SK-N-SH (cell line): ENCODE measurements at regions not wholly inside any gene's neighbourhood (a gene's known extent, or its start where the extent isn't known, plus 50 kb on each side); places are given as distances from the start of the nearest gene placed in this dataset.

Experiments used
- EZH2phosphoT487 ChIP-seq: fragments of 200-600 bp; sonication (generic); IDR thresholded peaks from 2 replicates; pipeline ENCODE4 v1.6.1; 2017; ENCODE audit warnings: low read depth, mixed run types, mild to moderate bottlenecking, antibody characterized with exemption, moderate library complexity, borderline replicate concordance
- GABPA ChIP-seq: IDR thresholded peaks from 2 replicates; pipeline ENCODE4 v1.4.0; 2012; ENCODE audit warnings: low read depth, mild to moderate bottlenecking
- POLR2AphosphoS5 ChIP-seq: IDR thresholded peaks from 2 replicates; pipeline ENCODE4 v1.6.1; 2012; ENCODE audit warnings: low read depth, low read length
- RAD21 ChIP-seq: IDR thresholded peaks from 2 replicates; pipeline ENCODE4 v1.6.1; 2012; ENCODE audit warnings: mild to moderate bottlenecking, low read length
- SMC3 ChIP-seq: IDR thresholded peaks from 2 replicates; pipeline ENCODE4 v1.6.1; 2012; ENCODE audit warnings: low read depth, low read length, improper control_type of control experiment
- TAF1 ChIP-seq: IDR thresholded peaks from 2 replicates; pipeline ENCODE4 v1.6.1; 2012; ENCODE audit warnings: low read depth, mild to moderate bottlenecking, low read length, moderate library complexity, borderline replicate concordance
- TF ChIP-seq, protein P1 (sequence below): fragments of 200-600 bp; sonication (generic); IDR thresholded peaks from 2 replicates; pipeline ENCODE4 v1.6.1; 2017; ENCODE audit warnings: antibody characterized with exemption, mild to moderate bottlenecking, moderate library complexity
- TF ChIP-seq, protein P2 (sequence below): IDR thresholded peaks from 2 replicates; pipeline ENCODE4 v1.6.1; 2012; ENCODE audit warnings: mild to moderate bottlenecking, low read depth, low read length, moderate library complexity
- TF ChIP-seq, protein P3 (sequence below): fragments of 150-350 bp; IDR thresholded peaks from 2 replicates; pipeline ENCODE4 v1.6.1; 2017; ENCODE audit warnings: antibody characterized with exemption, low read length, low read depth, borderline replicate concordance

DNA sequence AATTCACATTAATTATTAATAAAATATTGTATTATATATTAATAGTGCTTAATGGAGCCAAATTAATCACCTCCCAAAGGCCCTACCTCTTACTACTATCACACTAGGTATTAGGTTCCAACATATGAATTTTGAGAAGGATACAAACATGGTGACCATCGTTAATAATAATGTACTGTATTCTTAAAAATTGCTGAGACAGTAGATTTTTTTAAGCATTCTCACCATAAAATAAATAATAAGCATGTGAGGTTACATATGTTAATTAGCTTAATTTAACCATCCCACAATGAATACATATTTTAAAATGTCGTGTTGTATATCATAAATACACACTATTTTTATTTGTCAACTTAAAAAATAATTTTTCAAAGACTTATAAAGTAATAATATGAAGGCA, 299.2 kb upstream of the NR5A2 start:
- TF ChIP-seq EZH2phosphoT487 (no peak), RAD21 (no peak), TAF1 (no peak), GABPA (no peak), SMC3 (no peak), POLR2AphosphoS5 (no peak)
- TF ChIP-seq, protein P1, sequence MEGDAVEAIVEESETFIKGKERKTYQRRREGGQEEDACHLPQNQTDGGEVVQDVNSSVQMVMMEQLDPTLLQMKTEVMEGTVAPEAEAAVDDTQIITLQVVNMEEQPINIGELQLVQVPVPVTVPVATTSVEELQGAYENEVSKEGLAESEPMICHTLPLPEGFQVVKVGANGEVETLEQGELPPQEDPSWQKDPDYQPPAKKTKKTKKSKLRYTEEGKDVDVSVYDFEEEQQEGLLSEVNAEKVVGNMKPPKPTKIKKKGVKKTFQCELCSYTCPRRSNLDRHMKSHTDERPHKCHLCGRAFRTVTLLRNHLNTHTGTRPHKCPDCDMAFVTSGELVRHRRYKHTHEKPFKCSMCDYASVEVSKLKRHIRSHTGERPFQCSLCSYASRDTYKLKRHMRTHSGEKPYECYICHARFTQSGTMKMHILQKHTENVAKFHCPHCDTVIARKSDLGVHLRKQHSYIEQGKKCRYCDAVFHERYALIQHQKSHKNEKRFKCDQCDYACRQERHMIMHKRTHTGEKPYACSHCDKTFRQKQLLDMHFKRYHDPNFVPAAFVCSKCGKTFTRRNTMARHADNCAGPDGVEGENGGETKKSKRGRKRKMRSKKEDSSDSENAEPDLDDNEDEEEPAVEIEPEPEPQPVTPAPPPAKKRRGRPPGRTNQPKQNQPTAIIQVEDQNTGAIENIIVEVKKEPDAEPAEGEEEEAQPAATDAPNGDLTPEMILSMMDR: no peak
- TF ChIP-seq, protein P2, sequence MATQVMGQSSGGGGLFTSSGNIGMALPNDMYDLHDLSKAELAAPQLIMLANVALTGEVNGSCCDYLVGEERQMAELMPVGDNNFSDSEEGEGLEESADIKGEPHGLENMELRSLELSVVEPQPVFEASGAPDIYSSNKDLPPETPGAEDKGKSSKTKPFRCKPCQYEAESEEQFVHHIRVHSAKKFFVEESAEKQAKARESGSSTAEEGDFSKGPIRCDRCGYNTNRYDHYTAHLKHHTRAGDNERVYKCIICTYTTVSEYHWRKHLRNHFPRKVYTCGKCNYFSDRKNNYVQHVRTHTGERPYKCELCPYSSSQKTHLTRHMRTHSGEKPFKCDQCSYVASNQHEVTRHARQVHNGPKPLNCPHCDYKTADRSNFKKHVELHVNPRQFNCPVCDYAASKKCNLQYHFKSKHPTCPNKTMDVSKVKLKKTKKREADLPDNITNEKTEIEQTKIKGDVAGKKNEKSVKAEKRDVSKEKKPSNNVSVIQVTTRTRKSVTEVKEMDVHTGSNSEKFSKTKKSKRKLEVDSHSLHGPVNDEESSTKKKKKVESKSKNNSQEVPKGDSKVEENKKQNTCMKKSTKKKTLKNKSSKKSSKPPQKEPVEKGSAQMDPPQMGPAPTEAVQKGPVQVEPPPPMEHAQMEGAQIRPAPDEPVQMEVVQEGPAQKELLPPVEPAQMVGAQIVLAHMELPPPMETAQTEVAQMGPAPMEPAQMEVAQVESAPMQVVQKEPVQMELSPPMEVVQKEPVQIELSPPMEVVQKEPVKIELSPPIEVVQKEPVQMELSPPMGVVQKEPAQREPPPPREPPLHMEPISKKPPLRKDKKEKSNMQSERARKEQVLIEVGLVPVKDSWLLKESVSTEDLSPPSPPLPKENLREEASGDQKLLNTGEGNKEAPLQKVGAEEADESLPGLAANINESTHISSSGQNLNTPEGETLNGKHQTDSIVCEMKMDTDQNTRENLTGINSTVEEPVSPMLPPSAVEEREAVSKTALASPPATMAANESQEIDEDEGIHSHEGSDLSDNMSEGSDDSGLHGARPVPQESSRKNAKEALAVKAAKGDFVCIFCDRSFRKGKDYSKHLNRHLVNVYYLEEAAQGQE: no peak
- TF ChIP-seq, protein P3, sequence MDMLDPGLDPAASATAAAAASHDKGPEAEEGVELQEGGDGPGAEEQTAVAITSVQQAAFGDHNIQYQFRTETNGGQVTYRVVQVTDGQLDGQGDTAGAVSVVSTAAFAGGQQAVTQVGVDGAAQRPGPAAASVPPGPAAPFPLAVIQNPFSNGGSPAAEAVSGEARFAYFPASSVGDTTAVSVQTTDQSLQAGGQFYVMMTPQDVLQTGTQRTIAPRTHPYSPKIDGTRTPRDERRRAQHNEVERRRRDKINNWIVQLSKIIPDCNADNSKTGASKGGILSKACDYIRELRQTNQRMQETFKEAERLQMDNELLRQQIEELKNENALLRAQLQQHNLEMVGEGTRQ: no peak
